Glutamatergic neuron (in vitro differentiated cells): ENCODE measurements at regions not wholly inside any gene's neighbourhood (a gene's known extent, or its start where the extent isn't known, plus 50 kb on each side); places are given as distances from the start of the nearest gene placed in this dataset.

Experiments used
- DNase-seq: peaks from one replicate; pipeline ENCODE4 v3.0.0; 2022
- H3K27ac Mint-ChIP-seq: one replicate; pipeline ENCODE4 v1.8.0; 2020; ENCODE audit warnings: mild to moderate bottlenecking, mixed read lengths, inconsistent platforms; ENCODE audit not compliant: unreplicated experiment
- H3K27me3 Mint-ChIP-seq: one replicate; pipeline ENCODE4 v1.8.0; 2020; ENCODE audit warnings: mild to moderate bottlenecking, moderate library complexity, mixed read lengths, inconsistent platforms; ENCODE audit not compliant: unreplicated experiment
- H3K36me3 Mint-ChIP-seq: one replicate; pipeline ENCODE4 v1.8.0; 2020; ENCODE audit warnings: mild to moderate bottlenecking, mixed read lengths, inconsistent platforms; ENCODE audit not compliant: unreplicated experiment
- H3K4me1 Mint-ChIP-seq: one replicate; pipeline ENCODE4 v1.8.0; 2020; ENCODE audit warnings: mild to moderate bottlenecking, low read depth, mixed read lengths, inconsistent platforms; ENCODE audit not compliant: unreplicated experiment
- H3K4me3 Mint-ChIP-seq: one replicate; pipeline ENCODE4 v1.8.0; 2020; ENCODE audit warnings: mild to moderate bottlenecking, mixed read lengths, inconsistent platforms; ENCODE audit not compliant: unreplicated experiment
- H3K9me3 Mint-ChIP-seq: one replicate; pipeline ENCODE4 v1.8.0; 2020; ENCODE audit warnings: mild to moderate bottlenecking, moderate library complexity, mixed read lengths, inconsistent platforms; ENCODE audit not compliant: unreplicated experiment
- CTCF ChIP-seq: fragments of 200-600 bp; sonication (generic); IDR thresholded peaks from one replicate; pipeline ENCODE4 v1.5.0; 2021; ENCODE audit not compliant: partially characterized antibody, unreplicated experiment

DNA sequence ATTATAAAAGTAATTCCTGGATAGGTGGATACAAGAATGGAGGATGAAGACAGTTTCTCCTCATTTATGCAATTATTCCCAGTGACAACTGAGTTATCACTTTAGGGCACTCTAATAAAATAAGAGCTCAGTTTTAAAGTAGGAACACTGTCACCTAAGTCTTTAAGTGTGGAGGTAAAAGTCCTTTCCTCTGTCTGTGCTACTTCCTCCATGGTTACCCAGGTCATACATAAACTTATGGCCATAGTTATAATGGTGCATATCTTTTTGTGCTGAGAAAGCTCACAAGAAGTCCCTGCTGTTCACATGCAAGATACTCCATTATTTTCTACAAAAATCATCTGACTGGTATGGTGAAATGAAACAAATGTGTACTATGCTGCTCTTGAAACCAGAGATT lies 1093.6 kb downstream of the IGSF11 start:
- no peaks in the 10 kb centered on the region for H3K9me3 Mint-ChIP-seq
- no peak overlapping the region for H3K4me3 Mint-ChIP-seq
- no peak for DNase-seq
- H3K36me3 Mint-ChIP-seq: peaks cover 5% of the 10 kb centered on the region
- H3K27ac Mint-ChIP-seq: no peak overlapping the region
- no peaks in the 10 kb centered on the region for H3K27me3 Mint-ChIP-seq
- TF ChIP-seq CTCF: no peak
- peaks cover 16% of the 10 kb centered on the region for H3K4me1 Mint-ChIP-seq

DNA sequence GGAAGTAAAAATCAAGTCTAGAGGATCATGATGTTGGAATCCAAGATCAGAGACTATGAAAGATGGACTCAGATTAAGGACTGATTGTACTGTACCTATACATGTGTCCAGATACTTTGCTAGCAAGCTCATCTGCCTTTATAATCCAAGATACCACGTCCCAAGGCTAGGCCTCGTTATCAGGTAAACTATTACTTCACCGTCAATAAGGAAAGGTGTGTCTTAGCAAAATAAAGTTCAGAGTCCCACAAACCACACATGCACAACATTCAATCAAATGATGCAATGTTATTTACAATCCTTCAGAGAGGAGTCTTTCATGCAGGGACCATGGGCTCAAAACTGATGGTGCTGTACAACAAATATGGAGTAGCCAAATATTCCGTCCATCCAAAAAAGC lies 1092.9 kb downstream of the IGSF11 start:
- H3K9me3 Mint-ChIP-seq: no peaks in the 10 kb centered on the region
- DNase-seq: no peak
- H3K4me1 Mint-ChIP-seq: peaks cover 16% of the 10 kb centered on the region
- H3K4me3 Mint-ChIP-seq: no peak overlapping the region
- H3K27ac Mint-ChIP-seq: no peak overlapping the region
- H3K36me3 Mint-ChIP-seq: peaks cover 5% of the 10 kb centered on the region
- H3K27me3 Mint-ChIP-seq: no peaks in the 10 kb centered on the region
- TF ChIP-seq CTCF: no peak

GRCh38 chr3:117954131-117954530 lies 1080.5 kb downstream of the IGSF11 start:
- H3K36me3 Mint-ChIP-seq: peaks cover 3% of the 10 kb centered on the region
- H3K4me1 Mint-ChIP-seq: no peaks in the 10 kb centered on the region
- no peak overlapping the region for H3K27ac Mint-ChIP-seq
- no peak for DNase-seq
- H3K9me3 Mint-ChIP-seq: no peaks in the 10 kb centered on the region
- H3K27me3 Mint-ChIP-seq: no peaks in the 10 kb centered on the region
- TF ChIP-seq CTCF: no peak
- no peak overlapping the region for H3K4me3 Mint-ChIP-seq

DNA sequence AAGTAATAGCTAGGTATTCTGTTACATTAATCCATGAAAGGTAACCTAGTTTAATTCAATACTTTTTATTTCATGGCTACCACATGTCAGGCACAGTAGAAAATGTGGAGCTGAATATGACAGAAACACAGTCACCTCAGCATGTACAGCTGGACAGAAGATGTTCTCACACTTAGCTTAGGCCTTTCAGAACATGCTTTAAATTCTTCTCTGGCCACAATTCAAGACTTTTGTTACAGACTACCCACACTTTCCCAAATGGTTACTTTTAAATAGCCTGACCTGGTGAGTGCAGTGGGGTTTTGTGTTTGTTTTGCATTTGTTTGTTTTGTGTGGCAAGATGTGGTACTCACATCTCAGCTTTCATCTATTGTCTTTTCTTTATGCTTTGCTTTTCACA lies 1079.5 kb downstream of the IGSF11 start:
- no peak for TF ChIP-seq CTCF
- H3K36me3 Mint-ChIP-seq: no peaks in the 10 kb centered on the region
- H3K4me1 Mint-ChIP-seq: no peaks in the 10 kb centered on the region
- H3K27ac Mint-ChIP-seq: no peak overlapping the region
- no peaks in the 10 kb centered on the region for H3K9me3 Mint-ChIP-seq
- no peaks in the 10 kb centered on the region for H3K27me3 Mint-ChIP-seq
- DNase-seq: no peak
- H3K4me3 Mint-ChIP-seq: no peak overlapping the region

DNA sequence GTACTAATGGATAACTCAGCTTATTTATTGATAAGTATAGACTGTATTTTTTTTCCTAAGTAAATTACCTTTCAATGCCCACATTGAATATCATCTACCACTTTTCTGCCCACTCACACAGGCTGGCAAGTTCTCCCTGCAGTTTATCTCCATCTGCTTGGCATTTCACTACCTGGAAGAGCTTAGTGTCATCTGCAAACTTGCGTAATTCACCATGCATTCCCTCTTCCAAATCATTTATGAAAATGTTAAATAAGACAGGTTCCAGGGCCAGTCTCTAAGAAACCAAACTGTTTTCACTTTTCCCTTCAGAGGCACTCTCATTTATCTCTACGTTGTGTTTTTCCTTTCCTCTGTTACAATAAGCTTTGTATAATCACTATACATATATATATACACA lies 1076.6 kb downstream of the IGSF11 start:
- H3K36me3 Mint-ChIP-seq: no peaks in the 10 kb centered on the region
- no peak overlapping the region for H3K27ac Mint-ChIP-seq
- TF ChIP-seq CTCF: no peak
- no peak overlapping the region for H3K4me3 Mint-ChIP-seq
- DNase-seq: no peak
- H3K4me1 Mint-ChIP-seq: no peaks in the 10 kb centered on the region
- no peaks in the 10 kb centered on the region for H3K27me3 Mint-ChIP-seq
- no peaks in the 10 kb centered on the region for H3K9me3 Mint-ChIP-seq
